HEK293 (cell line): ENCODE measurements at regions not wholly inside any gene's neighbourhood (a gene's known extent, or its start where the extent isn't known, plus 50 kb on each side); places are given as distances from the start of the nearest gene placed in this dataset.

Experiments
- CTCF ChIA-PET: fragments of 350-600 bp; formaldehyde crosslinking; extraction: SDS; loops from one replicate; lab custom pipeline; 2021; ENCODE audit warnings: antibody characterized with exemption; lab: Yijun Ruan, JAX
- POLR2A ChIA-PET: fragments of 300-600 bp; formaldehyde crosslinking; extraction: SDS; loops from one replicate; lab custom pipeline; 2020; ENCODE audit warnings: antibody characterized with exemption, inconsistent platforms; lab: Yijun Ruan, JAX
- H3K27ac ChIP-seq: fragments of 200-500 bp; sonication (Bioruptor generic); 2 replicates; pipeline ENCODE4 v1.5.1; 2014; ENCODE audit warnings: low read depth, low read length, control low read depth, inconsistent platforms; ENCODE audit errors: extremely low read depth
- H3K36me3 ChIP-seq, 2 experiments: fragments of 200-500 bp in 1 of 2; sonication (Bioruptor generic) in 1 of 2; 1 replicate in 1 of 2; 2 replicates in 1 of 2; pipeline ENCODE4 v1.5.1; 2014 to 2017; ENCODE audit warnings: inconsistent platforms in 2 of 2, low read length in 2 of 2; ENCODE audit not compliant: control insufficient read depth in 2 of 2, insufficient read depth in 1 of 2
- H3K4me1 ChIP-seq: fragments of 200-500 bp; sonication (Bioruptor generic); 2 replicates; pipeline ENCODE4 v1.5.1; 2014; ENCODE audit warnings: mild to moderate bottlenecking, low read length, inconsistent platforms; ENCODE audit not compliant: control insufficient read depth, insufficient read depth
- H3K4me3 ChIP-seq: 2 replicates; pipeline ENCODE4 v1.5.1; 2011; ENCODE audit warnings: low read depth, mild to moderate bottlenecking, control low read depth, low read length, moderate library complexity
- H3K9me3 ChIP-seq: fragments of 200-500 bp; sonication (Bioruptor generic); 2 replicates; pipeline ENCODE4 v1.5.1; 2014; ENCODE audit warnings: low read depth, low read length, inconsistent platforms; ENCODE audit not compliant: control insufficient read depth, insufficient read depth
- EGR2 ChIP-seq: fragments of 450-650 bp; formaldehyde crosslinking; IDR thresholded peaks from 2 replicates; pipeline ENCODE4 v1.5.1; 2016; ENCODE audit warnings: low read depth, missing biosample characterization, missing genetic modification characterization
- FEZF1 ChIP-seq: fragments of 450-650 bp; formaldehyde crosslinking; IDR thresholded peaks from 2 replicates; pipeline ENCODE4 v1.5.1; 2016; ENCODE audit warnings: missing biosample characterization, missing genetic modification characterization
- REPIN1 ChIP-seq: fragments of 450-650 bp; formaldehyde crosslinking; IDR thresholded peaks from 2 replicates; pipeline ENCODE4 v1.5.1; 2017; ENCODE audit warnings: missing biosample characterization, missing genetic modification characterization, low read depth
- ZNF138 ChIP-seq: fragments of 450-650 bp; formaldehyde crosslinking; IDR thresholded peaks from 2 replicates; pipeline ENCODE4 v1.5.1; 2016; ENCODE audit warnings: missing biosample characterization, missing genetic modification characterization, borderline replicate concordance
- ZNF155 ChIP-seq: fragments of 450-650 bp; formaldehyde crosslinking; IDR thresholded peaks from 2 replicates; pipeline ENCODE4 v1.5.1; 2016; ENCODE audit warnings: missing biosample characterization, missing genetic modification characterization
- ZNF174 ChIP-seq: fragments of 450-650 bp; formaldehyde crosslinking; IDR thresholded peaks from 2 replicates; pipeline ENCODE4 v1.5.0; 2017; ENCODE audit warnings: missing biosample characterization, mild to moderate bottlenecking, missing genetic modification characterization
- ZNF239 ChIP-seq: fragments of 450-650 bp; formaldehyde crosslinking; IDR thresholded peaks from 2 replicates; pipeline ENCODE4 v1.5.1; 2016; ENCODE audit warnings: missing biosample characterization, missing genetic modification characterization
- ZNF274 ChIP-seq, 2 experiments: fragments of 200-500 bp in 1 of 2; fragments of 450-650 bp in 1 of 2; sonication (Bioruptor generic) in 1 of 2; formaldehyde crosslinking in 1 of 2; IDR thresholded peaks; 2 replicates each; pipeline versions ENCODE4 v1.5.1 to v1.6.1; 2014 to 2016; ENCODE audit warnings: borderline replicate concordance in 1 of 2, inconsistent platforms in 1 of 2, low read length in 1 of 2, missing biosample characterization in 1 of 2, missing genetic modification characterization in 1 of 2
- ZNF350 ChIP-seq: fragments of 450-650 bp; formaldehyde crosslinking; IDR thresholded peaks from 2 replicates; pipeline ENCODE4 v1.5.0; 2017; ENCODE audit warnings: missing biosample characterization, mild to moderate bottlenecking, missing genetic modification characterization
- ZNF37A ChIP-seq: fragments of 450-650 bp; IDR thresholded peaks from 2 replicates; pipeline ENCODE4 v1.5.1; 2018; ENCODE audit warnings: missing biosample characterization, missing genetic modification characterization
- ZNF514 ChIP-seq: fragments of 450-650 bp; formaldehyde crosslinking; IDR thresholded peaks from 2 replicates; pipeline ENCODE4 v1.5.1; 2016; ENCODE audit warnings: missing biosample characterization, missing genetic modification characterization
- ZNF623 ChIP-seq: fragments of 450-650 bp; formaldehyde crosslinking; IDR thresholded peaks from 2 replicates; pipeline ENCODE4 v1.5.1; 2016; ENCODE audit warnings: missing biosample characterization, missing genetic modification characterization
- ZNF629 ChIP-seq: fragments of 450-650 bp; formaldehyde crosslinking; IDR thresholded peaks from 2 replicates; pipeline ENCODE4 v1.5.1; 2017; ENCODE audit warnings: missing biosample characterization, missing genetic modification characterization
- ZNF654 ChIP-seq: fragments of 450-650 bp; formaldehyde crosslinking; IDR thresholded peaks from 2 replicates; pipeline ENCODE4 v1.5.1; 2016; ENCODE audit warnings: low read depth, missing biosample characterization, missing genetic modification characterization
- ZNF658 ChIP-seq: fragments of 450-650 bp; formaldehyde crosslinking; IDR thresholded peaks from 2 replicates; pipeline ENCODE4; 2016; ENCODE audit warnings: missing biosample characterization, missing genetic modification characterization
- ZNF747 ChIP-seq: fragments of 450-650 bp; formaldehyde crosslinking; IDR thresholded peaks from 2 replicates; pipeline ENCODE4 v1.5.1; 2016; ENCODE audit warnings: missing biosample characterization, missing genetic modification characterization
- ZNF785 ChIP-seq: fragments of 450-650 bp; formaldehyde crosslinking; IDR thresholded peaks from 2 replicates; pipeline ENCODE4 v1.5.1; 2016; ENCODE audit warnings: missing biosample characterization, missing genetic modification characterization
- ZXDB ChIP-seq: fragments of 450-650 bp; formaldehyde crosslinking; IDR thresholded peaks from 2 replicates; pipeline ENCODE4 v1.5.1; 2016; ENCODE audit warnings: missing biosample characterization, missing genetic modification characterization
- TF ChIP-seq, protein P1 (sequence below): fragments of 450-650 bp; formaldehyde crosslinking; IDR thresholded peaks from 2 replicates; pipeline ENCODE4 v1.5.1; 2017; ENCODE audit warnings: missing biosample characterization, missing genetic modification characterization
- TF ChIP-seq, protein P2 (sequence below): fragments of 450-650 bp; formaldehyde crosslinking; IDR thresholded peaks from 2 replicates; pipeline ENCODE4 v1.5.1; 2016; ENCODE audit warnings: missing biosample characterization, missing genetic modification characterization, low read depth
- TF ChIP-seq, protein P3 (sequence below): fragments of 450-650 bp; IDR thresholded peaks from 2 replicates; pipeline ENCODE4 v1.5.1; 2018; ENCODE audit warnings: missing biosample characterization, mild to moderate bottlenecking, missing genetic modification characterization
- TF ChIP-seq, protein P4 (sequence below): fragments of 450-650 bp; formaldehyde crosslinking; IDR thresholded peaks from 2 replicates; pipeline ENCODE4 v1.5.1; 2017; ENCODE audit warnings: missing biosample characterization, missing genetic modification characterization

DNA sequence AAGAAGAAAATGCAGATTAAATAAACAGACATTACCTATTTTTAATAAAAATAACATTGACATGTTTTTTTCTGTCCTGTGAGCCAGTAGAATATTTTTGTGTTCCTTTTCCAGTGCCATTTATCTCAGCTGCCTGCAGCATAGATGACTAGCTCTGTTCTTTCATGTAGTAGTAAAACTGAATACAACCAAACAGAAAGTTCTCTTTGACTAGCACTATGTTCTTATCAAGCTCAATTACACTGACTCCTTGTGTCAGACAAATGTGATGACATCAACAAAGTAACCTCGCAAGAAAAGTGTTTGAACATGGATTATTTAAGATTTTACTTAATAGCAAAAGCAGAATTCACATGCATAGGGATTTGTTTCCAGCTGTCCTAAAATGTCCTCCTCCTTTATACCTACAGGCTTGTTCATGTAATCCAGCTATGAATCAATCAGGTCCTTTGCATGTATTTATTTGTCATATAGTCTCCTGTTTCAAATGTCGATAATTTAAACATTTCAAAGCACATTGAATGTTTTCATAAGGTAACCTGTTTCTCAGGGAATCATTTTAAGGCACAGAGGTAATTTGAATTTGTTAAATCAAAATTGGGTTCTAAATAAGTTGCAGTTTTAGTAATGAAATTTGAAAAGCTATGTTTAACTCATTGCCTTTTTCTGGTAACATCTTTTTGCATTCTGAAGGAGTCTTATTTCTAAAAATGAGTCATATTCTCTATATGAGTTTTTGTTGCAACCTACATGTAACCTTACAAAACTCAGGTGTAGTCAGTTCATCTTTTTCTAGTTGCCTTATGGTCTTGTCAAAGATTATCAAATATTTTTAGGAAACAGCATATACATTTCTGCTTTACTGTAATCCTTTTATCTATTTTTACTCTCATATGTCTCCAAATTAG lies 215.3 kb upstream of the GULP1 start (continued):
- TF ChIP-seq, protein P1, sequence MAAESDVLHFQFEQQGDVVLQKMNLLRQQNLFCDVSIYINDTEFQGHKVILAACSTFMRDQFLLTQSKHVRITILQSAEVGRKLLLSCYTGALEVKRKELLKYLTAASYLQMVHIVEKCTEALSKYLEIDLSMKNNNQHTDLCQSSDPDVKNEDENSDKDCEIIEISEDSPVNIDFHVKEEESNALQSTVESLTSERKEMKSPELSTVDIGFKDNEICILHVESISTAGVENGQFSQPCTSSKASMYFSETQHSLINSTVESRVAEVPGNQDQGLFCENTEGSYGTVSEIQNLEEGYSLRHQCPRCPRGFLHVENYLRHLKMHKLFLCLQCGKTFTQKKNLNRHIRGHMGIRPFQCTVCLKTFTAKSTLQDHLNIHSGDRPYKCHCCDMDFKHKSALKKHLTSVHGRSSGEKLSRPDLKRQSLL (tag by site-specific recombination), result no peak
- TF ChIP-seq ZNF155, result no peak
- TF ChIP-seq ZNF37A (tag by site-specific recombination), result no peak
- TF ChIP-seq, all 188 proteins: peak for 0

DNA sequence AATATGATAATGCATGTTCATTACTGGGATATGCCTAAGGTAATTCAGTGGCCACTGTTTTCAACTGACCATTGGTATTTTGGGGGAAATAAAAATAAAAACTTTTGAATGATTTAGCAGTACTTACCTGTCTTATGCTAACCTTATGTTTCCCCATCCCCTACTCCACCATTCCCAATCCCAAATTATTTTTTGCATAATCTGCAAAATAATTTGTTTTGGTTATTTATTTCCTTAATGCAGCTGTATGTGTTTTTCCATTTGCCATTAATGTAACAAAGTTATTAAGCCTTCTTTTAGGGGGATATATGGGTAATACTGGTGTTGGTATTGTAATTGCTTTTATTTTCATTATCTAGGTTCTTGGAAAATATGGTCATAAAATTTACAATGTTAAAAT lies 213.9 kb upstream of the GULP1 start:
- Histone ChIP-seq H3K9me3 (no peaks in the 10 kb centered on the region), H3K27ac (no peak overlapping the region), H3K4me1 (no peaks in the 10 kb centered on the region), H3K4me3 (no peak overlapping the region), H3K36me3 (no peaks in the 10 kb centered on the region)
- ChIA-PET POLR2A (no interaction called here), CTCF (interaction anchor here (0.7 kb wide), 1 partner anchor 10 kb away, joined by 4 read pairs; no protein-coding TSS in a partner anchor)
- TF ChIP-seq, protein P2, sequence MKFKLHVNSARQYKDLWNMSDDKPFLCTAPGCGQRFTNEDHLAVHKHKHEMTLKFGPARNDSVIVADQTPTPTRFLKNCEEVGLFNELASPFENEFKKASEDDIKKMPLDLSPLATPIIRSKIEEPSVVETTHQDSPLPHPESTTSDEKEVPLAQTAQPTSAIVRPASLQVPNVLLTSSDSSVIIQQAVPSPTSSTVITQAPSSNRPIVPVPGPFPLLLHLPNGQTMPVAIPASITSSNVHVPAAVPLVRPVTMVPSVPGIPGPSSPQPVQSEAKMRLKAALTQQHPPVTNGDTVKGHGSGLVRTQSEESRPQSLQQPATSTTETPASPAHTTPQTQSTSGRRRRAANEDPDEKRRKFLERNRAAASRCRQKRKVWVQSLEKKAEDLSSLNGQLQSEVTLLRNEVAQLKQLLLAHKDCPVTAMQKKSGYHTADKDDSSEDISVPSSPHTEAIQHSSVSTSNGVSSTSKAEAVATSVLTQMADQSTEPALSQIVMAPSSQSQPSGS, result no peak
- no peak for TF ChIP-seq ZNF350 (tag by site-specific recombination)
- TF ChIP-seq REPIN1 (tag by site-specific recombination), result no peak
- TF ChIP-seq ZNF239 (tag by site-specific recombination), result no peak
- no peak for TF ChIP-seq ZNF785
- no peak for TF ChIP-seq ZNF747
- TF ChIP-seq ZNF174 (tag by site-specific recombination), result no peak
- no peak for TF ChIP-seq ZNF138
- TF ChIP-seq, protein P3, sequence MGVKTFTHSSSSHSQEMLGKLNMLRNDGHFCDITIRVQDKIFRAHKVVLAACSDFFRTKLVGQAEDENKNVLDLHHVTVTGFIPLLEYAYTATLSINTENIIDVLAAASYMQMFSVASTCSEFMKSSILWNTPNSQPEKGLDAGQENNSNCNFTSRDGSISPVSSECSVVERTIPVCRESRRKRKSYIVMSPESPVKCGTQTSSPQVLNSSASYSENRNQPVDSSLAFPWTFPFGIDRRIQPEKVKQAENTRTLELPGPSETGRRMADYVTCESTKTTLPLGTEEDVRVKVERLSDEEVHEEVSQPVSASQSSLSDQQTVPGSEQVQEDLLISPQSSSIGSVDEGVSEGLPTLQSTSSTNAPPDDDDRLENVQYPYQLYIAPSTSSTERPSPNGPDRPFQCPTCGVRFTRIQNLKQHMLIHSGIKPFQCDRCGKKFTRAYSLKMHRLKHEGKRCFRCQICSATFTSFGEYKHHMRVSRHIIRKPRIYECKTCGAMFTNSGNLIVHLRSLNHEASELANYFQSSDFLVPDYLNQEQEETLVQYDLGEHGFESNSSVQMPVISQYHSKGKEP (tag by site-specific recombination), result no peak
- no peak for TF ChIP-seq ZNF654
- no peak for TF ChIP-seq ZXDB (tag by site-specific recombination)
- TF ChIP-seq ZNF658, result no peak
- TF ChIP-seq ZNF623, result no peak
- TF ChIP-seq, protein P1 (tag by site-specific recombination), result no peak
- no peak for TF ChIP-seq ZNF629
- TF ChIP-seq, protein P4, sequence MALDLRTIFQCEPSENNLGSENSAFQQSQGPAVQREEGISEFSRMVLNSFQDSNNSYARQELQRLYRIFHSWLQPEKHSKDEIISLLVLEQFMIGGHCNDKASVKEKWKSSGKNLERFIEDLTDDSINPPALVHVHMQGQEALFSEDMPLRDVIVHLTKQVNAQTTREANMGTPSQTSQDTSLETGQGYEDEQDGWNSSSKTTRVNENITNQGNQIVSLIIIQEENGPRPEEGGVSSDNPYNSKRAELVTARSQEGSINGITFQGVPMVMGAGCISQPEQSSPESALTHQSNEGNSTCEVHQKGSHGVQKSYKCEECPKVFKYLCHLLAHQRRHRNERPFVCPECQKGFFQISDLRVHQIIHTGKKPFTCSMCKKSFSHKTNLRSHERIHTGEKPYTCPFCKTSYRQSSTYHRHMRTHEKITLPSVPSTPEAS (tag by site-specific recombination), result no peak
- no peak for TF ChIP-seq ZNF274 (IDR thresholded peaks at IDR 0.05; ENCODE audit: low read length)
- no peak for TF ChIP-seq ZNF274 (tag by site-specific recombination; IDR thresholded peaks at IDR 0.05; ENCODE audit: borderline replicate concordance)
- no peak for TF ChIP-seq EGR2
- no peak for TF ChIP-seq ZNF514 (tag by site-specific recombination)
- no peak for TF ChIP-seq FEZF1 (tag by site-specific recombination)
